ENCODE measurements at regions not wholly inside any gene's neighbourhood (a gene's known extent, or its start where the extent isn't known, plus 50 kb on each side); places are given as distances from the start of the nearest gene placed in this dataset.

DNA sequence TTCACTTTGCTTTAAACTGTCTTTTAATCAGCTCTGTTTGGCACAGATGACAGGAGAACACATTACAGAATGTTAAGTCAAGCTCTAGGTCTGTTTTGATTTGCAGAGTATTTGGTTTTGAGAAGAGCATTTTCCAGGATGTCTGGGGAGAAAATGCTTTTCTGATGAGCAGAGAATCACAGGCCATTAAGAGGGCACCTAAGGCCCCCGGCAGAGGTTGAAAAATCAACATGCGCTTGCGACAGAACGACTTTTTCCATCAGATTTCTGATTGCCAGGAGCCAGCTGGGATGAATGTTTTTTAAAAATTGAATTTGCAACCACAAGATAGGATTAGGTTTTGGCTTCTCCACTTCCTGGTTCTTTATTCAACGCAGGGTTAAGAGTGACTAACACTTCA, 304.5 kb downstream of the JRKL start:
- H3K27ac ChIP-seq (ENCODE audit: low read depth in 1 of 2, low read length in 1 of 2) = no peak overlapping the region
- no peaks in the 10 kb centered on the region for H3K36me3 ChIP-seq (ENCODE audit: control insufficient read depth in 2 of 2, insufficient read depth in 2 of 2, low read length in 1 of 2)
- no peaks in the 10 kb centered on the region for H3K4me1 ChIP-seq (ENCODE audit: control insufficient read depth in 2 of 2, insufficient read depth in 2 of 2, low read length in 2 of 2)
- DNase-seq (ENCODE audit: low read depth in 6 of 9, low spot score in 9 of 9) = no peak
- 95% methylated on average over 5 of the region's 5 CpGs for WGBS
- H3K27me3 ChIP-seq (ENCODE audit: control insufficient read depth in 2 of 2, insufficient read depth in 1 of 2, low read length in 1 of 2) = no peaks in the 10 kb centered on the region
- H3K4me3 ChIP-seq (ENCODE audit: low read length in 2 of 2) = no peak overlapping the region
- no peaks in the 10 kb centered on the region for H3K9me3 ChIP-seq (ENCODE audit: control insufficient read depth in 2 of 2, insufficient read depth in 1 of 2, low read length in 1 of 2)

DNA sequence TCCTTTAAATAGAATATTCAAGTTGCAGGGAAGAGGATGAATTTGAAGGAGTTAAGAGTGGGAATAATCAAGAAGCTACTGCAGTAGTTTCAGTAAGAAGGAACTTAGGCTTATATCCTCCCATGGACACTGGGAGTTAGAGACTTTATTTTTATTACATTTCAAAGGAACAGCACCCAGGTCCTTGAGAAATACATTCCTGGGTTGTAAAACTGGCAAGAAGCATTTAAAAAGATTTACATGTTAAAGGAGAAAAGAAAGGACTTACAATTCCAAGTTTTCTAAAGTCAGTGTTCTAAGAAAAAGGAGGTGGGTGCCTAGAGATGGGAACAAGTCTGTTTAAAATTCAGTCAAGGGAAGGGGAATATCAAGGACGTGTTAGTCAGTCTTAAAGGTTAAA, 306.9 kb downstream of the JRKL start:
- no peaks in the 10 kb centered on the region for H3K27me3 ChIP-seq (ENCODE audit: control insufficient read depth in 2 of 2, insufficient read depth in 1 of 2, low read length in 1 of 2)
- no peaks in the 10 kb centered on the region for H3K36me3 ChIP-seq (ENCODE audit: control insufficient read depth in 2 of 2, insufficient read depth in 2 of 2, low read length in 1 of 2)
- no peak overlapping the region for H3K27ac ChIP-seq (ENCODE audit: low read depth in 1 of 2, low read length in 1 of 2)
- no peaks in the 10 kb centered on the region for H3K9me3 ChIP-seq (ENCODE audit: control insufficient read depth in 2 of 2, insufficient read depth in 1 of 2, low read length in 1 of 2)
- DNase-seq (ENCODE audit: low read depth in 6 of 9, low spot score in 9 of 9) = no peak
- WGBS = 34% methylated on average over 1 of the region's 1 CpG
- no peak overlapping the region for H3K4me3 ChIP-seq (ENCODE audit: low read length in 2 of 2)
- no peaks in the 10 kb centered on the region for H3K4me1 ChIP-seq (ENCODE audit: control insufficient read depth in 2 of 2, insufficient read depth in 2 of 2, low read length in 2 of 2)

DNA sequence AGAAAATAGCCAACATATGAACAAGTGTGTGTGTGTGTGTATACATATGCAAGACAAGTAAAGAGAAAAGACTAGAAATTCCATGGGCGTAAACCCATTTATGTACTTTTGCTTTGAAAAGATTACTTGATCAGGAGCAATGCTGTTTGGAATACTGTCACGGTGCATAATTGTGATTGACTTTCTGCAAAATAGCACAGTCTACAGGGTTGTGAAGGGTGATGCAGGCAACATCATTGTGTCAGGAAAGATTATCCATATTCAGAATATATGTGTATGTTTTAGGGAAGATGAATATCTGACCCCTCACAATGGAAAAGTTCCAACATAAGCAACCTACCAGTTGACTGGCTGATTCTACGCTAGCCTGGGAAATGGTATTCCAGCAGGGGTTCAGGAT, 307.7 kb downstream of the JRKL start:
- WGBS = 98% methylated on average over 3 of the region's 3 CpGs
- Histone ChIP-seq H3K27ac (ENCODE audit: low read depth in 1 of 2, low read length in 1 of 2) (no peak overlapping the region), H3K27me3 (ENCODE audit: control insufficient read depth in 2 of 2, insufficient read depth in 1 of 2, low read length in 1 of 2) (no peaks in the 10 kb centered on the region), H3K36me3 (ENCODE audit: control insufficient read depth in 2 of 2, insufficient read depth in 2 of 2, low read length in 1 of 2) (no peaks in the 10 kb centered on the region), H3K4me1 (ENCODE audit: control insufficient read depth in 2 of 2, insufficient read depth in 2 of 2, low read length in 2 of 2) (no peaks in the 10 kb centered on the region), H3K4me3 (ENCODE audit: low read length in 2 of 2) (no peak overlapping the region), H3K9me3 (ENCODE audit: control insufficient read depth in 2 of 2, insufficient read depth in 1 of 2, low read length in 1 of 2) (no peaks in the 10 kb centered on the region)
- DNase-seq (ENCODE audit: low read depth in 6 of 9, low spot score in 9 of 9) = no peak

DNA sequence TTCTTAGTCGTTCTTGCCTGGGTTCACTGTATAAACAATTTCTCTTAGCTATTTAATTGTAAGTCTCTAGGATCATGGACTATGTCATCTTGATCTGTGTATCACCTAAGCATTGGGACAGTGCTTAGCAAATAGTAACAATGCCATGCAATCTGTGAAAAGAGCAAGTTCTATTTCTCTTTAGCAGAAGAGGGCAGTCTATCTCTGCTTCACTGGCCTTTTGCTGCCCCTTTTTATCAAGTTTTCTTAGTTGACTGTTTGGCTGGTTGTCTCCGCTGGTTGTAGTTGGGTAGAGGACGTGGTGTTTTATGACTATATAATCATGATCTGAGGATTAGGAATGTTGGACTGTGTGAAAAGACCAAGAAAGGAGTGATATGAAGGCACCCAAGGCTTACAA, 315.0 kb downstream of the JRKL start:
- Histone ChIP-seq H3K4me3 (ENCODE audit: low read length in 2 of 2) (no peak overlapping the region), H3K9me3 (ENCODE audit: control insufficient read depth in 2 of 2, insufficient read depth in 1 of 2, low read length in 1 of 2) (no peaks in the 10 kb centered on the region), H3K4me1 (ENCODE audit: control insufficient read depth in 2 of 2, insufficient read depth in 2 of 2, low read length in 2 of 2) (no peaks in the 10 kb centered on the region), H3K36me3 (ENCODE audit: control insufficient read depth in 2 of 2, insufficient read depth in 2 of 2, low read length in 1 of 2) (no peaks in the 10 kb centered on the region), H3K27me3 (ENCODE audit: control insufficient read depth in 2 of 2, insufficient read depth in 1 of 2, low read length in 1 of 2) (no peaks in the 10 kb centered on the region), H3K27ac (ENCODE audit: low read depth in 1 of 2, low read length in 1 of 2) (no peak overlapping the region)
- DNase-seq (ENCODE audit: low read depth in 6 of 9, low spot score in 9 of 9) = no peak
- WGBS = 55% methylated on average over 3 of the region's 3 CpGs

DNA sequence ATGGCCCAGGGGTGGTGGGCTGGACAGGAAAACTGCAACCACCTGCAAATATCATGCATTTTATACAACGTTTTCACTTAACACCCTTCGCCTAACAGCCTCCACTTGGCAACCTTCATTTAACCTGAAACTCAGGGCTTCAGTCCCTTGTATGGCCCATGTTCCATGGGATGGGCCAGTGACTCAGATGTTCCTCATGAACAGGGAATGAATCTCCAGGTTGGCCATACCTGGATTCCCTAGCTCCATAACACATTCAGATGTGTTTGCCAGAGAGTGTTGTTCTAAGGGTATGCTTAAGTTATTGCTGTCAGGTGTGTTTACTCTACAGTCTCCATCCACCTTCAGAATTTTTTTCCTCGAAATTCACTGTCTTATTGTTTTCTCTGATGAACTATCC, 316.9 kb downstream of the JRKL start:
- no peak overlapping the region for H3K4me3 ChIP-seq (ENCODE audit: low read length in 2 of 2)
- DNase-seq (ENCODE audit: low read depth in 6 of 9, low spot score in 9 of 9) = no peak
- 86% methylated on average over 3 of the region's 3 CpGs for WGBS
- H3K4me1 ChIP-seq (ENCODE audit: control insufficient read depth in 2 of 2, insufficient read depth in 2 of 2, low read length in 2 of 2) = no peaks in the 10 kb centered on the region
- no peak overlapping the region for H3K27ac ChIP-seq (ENCODE audit: low read depth in 1 of 2, low read length in 1 of 2)
- no peaks in the 10 kb centered on the region for H3K36me3 ChIP-seq (ENCODE audit: control insufficient read depth in 2 of 2, insufficient read depth in 2 of 2, low read length in 1 of 2)
- no peaks in the 10 kb centered on the region for H3K27me3 ChIP-seq (ENCODE audit: control insufficient read depth in 2 of 2, insufficient read depth in 1 of 2, low read length in 1 of 2)
- no peaks in the 10 kb centered on the region for H3K9me3 ChIP-seq (ENCODE audit: control insufficient read depth in 2 of 2, insufficient read depth in 1 of 2, low read length in 1 of 2)

DNA sequence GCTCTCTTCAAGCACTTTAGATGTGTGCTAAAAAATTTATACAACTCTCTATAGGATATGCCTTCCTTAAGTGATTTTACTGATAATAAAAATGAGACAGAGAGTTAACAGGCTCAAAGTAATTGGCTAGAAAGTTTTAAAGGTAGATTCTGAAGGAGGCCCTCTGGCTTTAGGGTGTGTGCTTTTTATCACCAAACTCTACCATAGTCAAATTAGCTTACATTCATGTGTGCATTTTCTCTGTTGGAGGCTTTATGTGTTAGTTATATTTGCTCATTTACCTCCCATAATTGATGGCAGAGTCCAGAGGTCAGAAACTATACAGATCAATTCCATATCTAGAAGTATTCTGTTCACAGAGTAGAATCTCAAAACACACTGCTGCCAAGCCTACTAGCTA, 317.5 kb downstream of the JRKL start:
- no peaks in the 10 kb centered on the region for H3K36me3 ChIP-seq (ENCODE audit: control insufficient read depth in 2 of 2, insufficient read depth in 2 of 2, low read length in 1 of 2)
- no peak for DNase-seq (ENCODE audit: low read depth in 6 of 9, low spot score in 9 of 9)
- H3K4me1 ChIP-seq (ENCODE audit: control insufficient read depth in 2 of 2, insufficient read depth in 2 of 2, low read length in 2 of 2) = no peaks in the 10 kb centered on the region
- H3K27ac ChIP-seq (ENCODE audit: low read depth in 1 of 2, low read length in 1 of 2) = no peak overlapping the region
- no peak overlapping the region for H3K4me3 ChIP-seq (ENCODE audit: low read length in 2 of 2)
- no peaks in the 10 kb centered on the region for H3K9me3 ChIP-seq (ENCODE audit: control insufficient read depth in 2 of 2, insufficient read depth in 1 of 2, low read length in 1 of 2)
- no peaks in the 10 kb centered on the region for H3K27me3 ChIP-seq (ENCODE audit: control insufficient read depth in 2 of 2, insufficient read depth in 1 of 2, low read length in 1 of 2)

DNA sequence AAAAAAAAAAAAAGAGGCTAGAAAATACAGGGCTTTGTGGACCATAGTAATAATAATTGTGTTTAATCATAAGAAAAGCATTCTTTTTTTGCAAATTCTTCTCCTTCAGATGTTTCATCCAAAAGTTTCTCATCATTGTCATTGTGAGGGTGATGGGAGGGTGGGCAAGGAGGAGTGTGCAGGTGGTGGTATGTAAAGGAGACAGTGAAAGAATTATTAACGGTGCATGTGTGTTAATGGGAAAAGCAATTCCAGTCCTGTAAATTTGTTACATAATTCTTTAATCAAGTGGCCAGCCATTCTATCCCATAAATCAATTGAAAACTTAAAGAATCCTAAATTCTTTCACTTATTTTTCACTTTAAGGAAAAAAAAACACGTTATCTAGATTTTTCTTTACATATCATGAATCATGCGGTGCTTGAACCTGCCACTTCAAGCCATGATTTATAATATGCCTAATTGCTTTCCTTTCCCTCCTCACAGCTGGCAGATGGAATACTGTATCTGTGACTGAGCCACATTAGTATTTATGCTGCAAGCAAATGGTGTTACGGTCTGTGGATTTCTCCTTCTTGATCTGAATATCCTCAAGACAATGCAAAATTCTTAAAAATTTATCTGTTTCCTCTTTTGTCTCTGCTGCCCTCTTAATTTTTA, 318.5 kb downstream of the JRKL start:
- DNase-seq (ENCODE audit: low read depth in 6 of 9, low spot score in 9 of 9) = no peak
- H3K4me1 ChIP-seq (ENCODE audit: control insufficient read depth in 2 of 2, insufficient read depth in 2 of 2, low read length in 2 of 2) = no peaks in the 10 kb centered on the region
- no peaks in the 10 kb centered on the region for H3K9me3 ChIP-seq (ENCODE audit: control insufficient read depth in 2 of 2, insufficient read depth in 1 of 2, low read length in 1 of 2)
- no peaks in the 10 kb centered on the region for H3K27me3 ChIP-seq (ENCODE audit: control insufficient read depth in 2 of 2, insufficient read depth in 1 of 2, low read length in 1 of 2)
- no peaks in the 10 kb centered on the region for H3K36me3 ChIP-seq (ENCODE audit: control insufficient read depth in 2 of 2, insufficient read depth in 2 of 2, low read length in 1 of 2)
- WGBS = 59% methylated on average over 4 of the region's 4 CpGs
- no peak overlapping the region for H3K27ac ChIP-seq (ENCODE audit: low read depth in 1 of 2, low read length in 1 of 2)
- H3K4me3 ChIP-seq (ENCODE audit: low read length in 2 of 2) = no peak overlapping the region

DNA sequence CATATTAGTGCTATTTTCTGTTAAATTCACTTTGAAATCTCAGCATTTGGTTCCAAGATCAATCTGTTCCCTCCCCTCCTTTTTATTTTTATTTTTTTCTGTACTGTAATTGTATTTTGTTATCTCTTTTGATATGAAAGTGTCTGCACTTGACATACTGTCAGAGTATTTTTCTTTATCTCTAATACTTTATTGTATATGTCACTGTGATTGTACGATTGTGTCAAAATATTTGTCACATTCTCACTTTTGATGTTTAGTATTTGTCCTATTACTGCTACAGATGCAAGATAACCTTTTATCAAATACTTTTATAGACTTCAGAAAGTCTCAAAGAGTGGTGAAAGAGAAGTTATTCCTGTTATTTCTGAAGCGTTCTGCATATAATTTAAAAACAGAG, 323.5 kb downstream of the JRKL start:
- H3K9me3 ChIP-seq (ENCODE audit: control insufficient read depth in 2 of 2, insufficient read depth in 1 of 2, low read length in 1 of 2) = no peaks in the 10 kb centered on the region
- H3K27ac ChIP-seq (ENCODE audit: low read depth in 1 of 2, low read length in 1 of 2) = no peak overlapping the region
- WGBS = 90% methylated on average over 2 of the region's 2 CpGs
- DNase-seq (ENCODE audit: low read depth in 6 of 9, low spot score in 9 of 9) = no peak
- H3K4me3 ChIP-seq (ENCODE audit: low read length in 2 of 2) = no peak overlapping the region
- no peaks in the 10 kb centered on the region for H3K27me3 ChIP-seq (ENCODE audit: control insufficient read depth in 2 of 2, insufficient read depth in 1 of 2, low read length in 1 of 2)
- H3K4me1 ChIP-seq (ENCODE audit: control insufficient read depth in 2 of 2, insufficient read depth in 2 of 2, low read length in 2 of 2) = no peaks in the 10 kb centered on the region
- no peaks in the 10 kb centered on the region for H3K36me3 ChIP-seq (ENCODE audit: control insufficient read depth in 2 of 2, insufficient read depth in 2 of 2, low read length in 1 of 2)

DNA sequence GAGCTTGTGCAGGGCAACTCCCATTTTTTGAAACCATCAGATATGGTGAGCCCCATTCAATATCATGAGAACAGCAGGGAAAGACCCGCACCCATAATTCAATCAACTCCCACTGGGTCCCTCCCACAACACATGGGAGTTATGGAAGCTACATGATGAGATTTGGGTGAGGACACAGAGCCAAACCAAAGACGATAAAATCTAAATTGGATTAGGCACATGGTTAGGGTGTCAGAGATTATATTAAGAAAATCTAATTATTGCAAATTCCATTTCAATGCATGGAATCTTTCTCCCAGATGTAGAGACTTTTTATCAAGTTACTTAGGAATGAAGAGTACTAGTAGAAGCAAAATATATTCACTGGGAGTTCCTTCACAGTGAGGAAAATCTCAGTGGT, 324.9 kb downstream of the JRKL start:
- no peak for DNase-seq (ENCODE audit: low read depth in 6 of 9, low spot score in 9 of 9)
- no peaks in the 10 kb centered on the region for H3K27me3 ChIP-seq (ENCODE audit: control insufficient read depth in 2 of 2, insufficient read depth in 1 of 2, low read length in 1 of 2)
- no peaks in the 10 kb centered on the region for H3K36me3 ChIP-seq (ENCODE audit: control insufficient read depth in 2 of 2, insufficient read depth in 2 of 2, low read length in 1 of 2)
- H3K27ac ChIP-seq (ENCODE audit: low read depth in 1 of 2, low read length in 1 of 2) = no peak overlapping the region
- 97% methylated on average over 2 of the region's 2 CpGs for WGBS
- H3K4me3 ChIP-seq (ENCODE audit: low read length in 2 of 2) = no peak overlapping the region
- no peaks in the 10 kb centered on the region for H3K4me1 ChIP-seq (ENCODE audit: control insufficient read depth in 2 of 2, insufficient read depth in 2 of 2, low read length in 2 of 2)
- H3K9me3 ChIP-seq (ENCODE audit: control insufficient read depth in 2 of 2, insufficient read depth in 1 of 2, low read length in 1 of 2) = no peaks in the 10 kb centered on the region

DNA sequence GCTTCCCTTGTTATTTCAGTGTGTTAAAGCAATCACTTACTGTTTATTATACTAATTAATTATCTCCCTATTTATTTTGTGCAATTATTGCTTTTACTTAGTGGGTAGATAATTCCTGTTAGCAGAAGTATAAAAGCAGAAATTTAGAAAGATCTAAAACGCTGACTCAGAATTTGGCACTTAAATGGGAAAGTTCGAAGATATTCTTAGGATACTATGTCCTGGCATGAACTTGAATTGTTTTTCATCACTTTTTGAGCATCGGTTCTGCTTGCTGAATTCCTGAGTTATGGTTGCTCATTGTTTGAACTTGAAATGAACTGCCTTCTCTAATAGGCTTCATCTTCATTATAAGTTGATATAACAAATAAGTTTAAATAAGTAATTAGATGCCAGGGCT, 325.4 kb downstream of the JRKL start:
- no peak for DNase-seq (ENCODE audit: low read depth in 6 of 9, low spot score in 9 of 9)
- Histone ChIP-seq H3K4me1 (ENCODE audit: control insufficient read depth in 2 of 2, insufficient read depth in 2 of 2, low read length in 2 of 2) (no peaks in the 10 kb centered on the region), H3K9me3 (ENCODE audit: control insufficient read depth in 2 of 2, insufficient read depth in 1 of 2, low read length in 1 of 2) (no peaks in the 10 kb centered on the region), H3K36me3 (ENCODE audit: control insufficient read depth in 2 of 2, insufficient read depth in 2 of 2, low read length in 1 of 2) (no peaks in the 10 kb centered on the region), H3K27me3 (ENCODE audit: control insufficient read depth in 2 of 2, insufficient read depth in 1 of 2, low read length in 1 of 2) (no peaks in the 10 kb centered on the region), H3K4me3 (ENCODE audit: low read length in 2 of 2) (no peak overlapping the region), H3K27ac (ENCODE audit: low read depth in 1 of 2, low read length in 1 of 2) (no peak overlapping the region)
- WGBS = 84% methylated on average over 3 of the region's 3 CpGs
